ENCODE measurements at regions not wholly inside any gene's neighbourhood (a gene's known extent, or its start where the extent isn't known, plus 50 kb on each side); places are given as distances from the start of the nearest gene placed in this dataset.

- DNase-seq (ENCODE audit: low spot score): no peak
These were observed 58.1 kb downstream of the TUSC7 start for GRCh38 chr3:116767726-116768125.

DNA sequence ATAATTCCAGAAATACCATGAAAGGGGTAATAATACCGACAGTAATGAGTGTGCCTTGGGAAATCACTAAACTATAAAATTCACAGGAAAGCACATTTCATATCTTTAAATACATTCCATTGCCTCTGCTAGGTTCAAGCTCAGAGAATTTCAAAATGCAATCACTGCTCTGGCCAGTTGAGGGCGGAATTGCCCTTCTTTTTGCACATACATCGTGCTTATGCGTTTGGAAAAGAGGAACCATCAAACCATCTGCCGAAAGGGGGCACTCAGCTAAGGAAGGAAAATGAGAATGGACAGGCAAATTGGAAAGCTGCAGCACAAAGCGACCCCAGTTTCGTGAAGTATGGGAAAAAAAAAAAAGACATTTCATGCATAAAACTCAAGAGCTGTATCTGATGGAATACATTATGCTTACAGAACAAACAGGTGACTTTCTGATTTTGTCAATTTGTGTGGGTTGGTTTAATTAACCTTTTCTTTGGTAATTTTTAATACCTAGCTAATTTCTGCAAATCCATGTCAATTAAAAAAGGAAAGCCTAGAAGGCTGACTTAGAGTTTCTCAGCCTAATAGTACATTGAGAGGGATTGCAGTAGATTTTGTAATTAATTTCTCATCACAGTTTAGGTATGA lies 61.4 kb downstream of the TUSC7 start:
- peak; percentile 51 for DNase-seq (ENCODE audit: low spot score)

DNA sequence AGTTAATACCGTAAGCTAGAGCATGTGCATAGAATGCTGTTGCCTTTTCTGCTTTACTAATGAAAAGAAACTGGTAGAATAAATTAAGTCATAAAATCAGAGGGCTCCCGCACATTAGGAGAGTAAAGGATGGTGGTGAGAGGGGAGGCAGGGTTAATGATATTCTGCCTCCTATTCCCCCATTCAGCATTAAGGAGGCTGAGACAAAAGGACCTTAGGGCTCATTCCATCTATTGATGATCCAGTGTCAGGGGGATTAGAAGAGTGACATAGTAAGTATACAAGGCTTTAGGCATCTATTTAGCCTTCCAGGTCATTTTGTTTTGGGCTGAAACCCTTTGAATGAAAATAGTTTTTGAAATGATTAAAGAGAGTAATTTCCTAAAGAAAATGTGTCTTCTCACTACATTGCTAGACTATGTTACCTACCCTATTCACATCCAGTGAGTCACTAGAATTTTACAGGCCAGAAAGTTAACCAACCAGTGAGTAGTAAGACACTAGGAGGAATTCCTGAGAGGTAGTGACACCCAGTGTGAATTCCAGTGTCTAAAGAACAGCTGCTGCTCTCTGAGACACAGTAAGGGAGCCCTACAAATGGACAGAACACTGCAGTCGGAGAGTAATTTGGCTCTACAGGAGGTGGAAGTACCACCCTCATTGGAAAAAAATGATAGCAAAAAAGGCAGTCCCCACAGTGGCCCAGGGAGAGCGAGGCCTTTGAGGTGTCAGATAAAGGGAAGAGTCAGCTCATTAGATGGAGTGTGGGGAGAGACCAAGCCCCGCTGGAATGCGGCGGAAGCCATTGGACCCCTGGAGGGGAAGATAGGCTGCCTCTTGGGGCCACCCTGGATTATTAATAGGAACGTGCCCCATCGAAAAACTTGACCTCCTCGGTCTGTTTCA lies 67.6 kb downstream of the TUSC7 start:
- no peak for DNase-seq (ENCODE audit: low spot score)

- DNase-seq (ENCODE audit: low spot score): no peak
These were observed 75.6 kb downstream of the TUSC7 start for GRCh38 chr3:116785226-116785625.

DNA sequence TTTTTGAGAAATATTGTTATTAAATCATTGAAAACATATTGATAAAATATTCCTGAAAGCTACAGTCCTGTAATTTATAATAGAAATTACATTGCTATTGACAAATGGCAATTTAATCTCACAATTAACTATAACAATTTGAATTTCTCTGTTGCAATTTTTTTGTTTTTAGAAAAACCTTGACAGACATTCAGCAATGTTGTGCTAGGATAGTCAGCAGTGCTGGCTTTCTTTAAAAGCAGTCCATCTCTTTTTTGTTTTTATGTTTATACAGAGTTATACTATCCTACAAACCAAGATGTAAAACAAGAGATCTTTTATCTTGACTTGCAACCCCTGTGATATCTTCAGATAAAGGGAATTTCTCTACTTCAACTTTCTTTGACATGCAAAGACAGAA lies 93.1 kb downstream of the TUSC7 start:
- DNase-seq (ENCODE audit: low spot score): no peak

DNA sequence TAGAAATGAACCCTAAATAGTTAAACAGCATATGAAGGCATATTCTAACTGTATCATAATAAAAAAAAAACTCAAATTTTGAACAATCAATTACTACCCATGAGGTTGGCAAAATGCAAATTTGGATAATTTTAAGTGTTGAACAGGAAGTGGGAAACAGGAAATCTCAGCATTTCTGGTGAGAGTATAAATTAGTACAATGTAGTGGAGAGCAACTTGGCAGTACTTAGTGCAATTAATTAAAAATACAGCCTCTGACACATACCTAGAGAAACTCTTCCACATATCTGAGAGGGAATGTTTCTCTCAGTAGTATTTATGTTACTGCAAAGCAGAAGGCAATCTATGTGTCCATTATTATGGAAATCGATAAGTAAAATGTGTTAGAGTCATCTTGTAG lies 96.8 kb downstream of the TUSC7 start:
- DNase-seq (ENCODE audit: low spot score): no peak

DNA sequence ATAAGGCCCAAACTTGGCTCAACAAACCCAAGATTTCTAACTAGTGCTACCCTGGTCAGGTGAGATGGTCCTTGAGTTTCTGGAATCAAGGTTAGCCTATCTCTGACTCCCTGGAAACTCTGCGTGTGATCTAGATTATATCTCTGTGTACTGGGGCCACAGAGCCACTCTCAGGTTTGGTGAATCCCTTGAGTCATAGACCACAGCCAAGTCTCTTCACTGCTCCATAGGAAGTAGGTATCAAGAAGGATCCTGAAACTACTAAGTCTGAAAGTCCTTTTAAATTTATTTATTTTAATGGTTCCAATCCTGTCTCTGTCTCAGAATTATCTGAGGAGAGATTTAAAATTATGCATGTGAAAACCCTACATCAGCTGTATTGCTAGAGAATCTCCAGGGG lies 99.1 kb downstream of the TUSC7 start:
- DNase-seq (ENCODE audit: low spot score): no peak

- no peak for DNase-seq (ENCODE audit: low spot score)
These were observed 99.6 kb downstream of the TUSC7 start for GRCh38 chr3:116809208-116809607.

DNA sequence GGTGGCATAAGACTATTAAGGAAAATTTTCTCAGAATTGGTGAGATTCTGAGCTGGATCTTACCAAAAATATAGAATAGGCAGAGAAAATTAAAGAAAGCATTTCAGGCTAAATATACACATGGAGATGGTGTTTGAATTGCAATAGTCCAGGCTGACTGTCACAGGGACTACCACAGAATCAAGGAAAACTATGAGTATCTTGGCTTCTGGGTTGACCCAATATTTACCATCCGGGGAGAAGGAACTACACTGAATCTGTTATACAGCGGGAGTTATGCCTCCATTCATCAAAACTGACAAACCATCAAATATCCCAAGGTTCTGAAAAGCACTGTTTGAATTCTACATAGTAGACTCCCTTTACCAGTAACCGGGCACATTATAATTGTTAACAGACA lies 102.2 kb downstream of the TUSC7 start:
- DNase-seq (ENCODE audit: low spot score): no peak

DNA sequence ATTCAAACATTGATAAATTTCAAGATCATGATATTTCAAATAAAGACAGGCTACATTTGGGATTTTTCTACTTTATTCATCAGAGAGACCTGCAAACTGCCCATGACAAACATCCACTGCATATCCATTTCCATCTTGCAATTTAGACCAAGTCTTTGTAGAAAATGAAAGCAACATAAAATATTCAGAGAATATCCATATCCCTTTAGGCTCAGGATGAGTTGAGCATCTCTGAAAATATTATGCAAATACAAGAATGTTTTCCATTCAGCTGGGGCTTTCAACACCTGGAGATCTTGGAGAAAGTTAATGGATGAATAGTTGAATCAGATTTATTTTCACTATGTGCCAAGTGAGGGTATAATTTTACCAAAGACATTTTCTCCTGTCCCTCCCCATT lies 103.4 kb downstream of the TUSC7 start:
- DNase-seq (ENCODE audit: low spot score): no peak

DNA sequence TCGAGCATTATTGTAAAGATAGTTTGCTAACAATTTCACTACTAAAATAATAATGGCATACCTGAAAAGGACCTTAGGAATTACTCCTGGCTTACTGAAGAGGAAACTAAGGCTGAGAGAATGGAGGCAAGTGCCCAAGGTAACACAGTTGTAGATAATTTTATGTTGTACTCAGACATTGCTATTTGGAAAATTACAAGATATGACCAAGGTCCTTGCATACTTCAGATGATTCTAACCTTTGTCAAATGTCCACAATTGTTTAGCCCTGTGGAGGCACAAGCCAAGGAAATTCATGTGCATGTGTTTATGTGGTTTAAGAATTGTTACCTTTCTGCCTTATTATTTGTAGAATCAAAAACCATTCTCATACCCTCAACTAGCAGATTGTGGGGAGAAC lies 105.7 kb downstream of the TUSC7 start:
- DNase-seq (ENCODE audit: low spot score): no peak

DNA sequence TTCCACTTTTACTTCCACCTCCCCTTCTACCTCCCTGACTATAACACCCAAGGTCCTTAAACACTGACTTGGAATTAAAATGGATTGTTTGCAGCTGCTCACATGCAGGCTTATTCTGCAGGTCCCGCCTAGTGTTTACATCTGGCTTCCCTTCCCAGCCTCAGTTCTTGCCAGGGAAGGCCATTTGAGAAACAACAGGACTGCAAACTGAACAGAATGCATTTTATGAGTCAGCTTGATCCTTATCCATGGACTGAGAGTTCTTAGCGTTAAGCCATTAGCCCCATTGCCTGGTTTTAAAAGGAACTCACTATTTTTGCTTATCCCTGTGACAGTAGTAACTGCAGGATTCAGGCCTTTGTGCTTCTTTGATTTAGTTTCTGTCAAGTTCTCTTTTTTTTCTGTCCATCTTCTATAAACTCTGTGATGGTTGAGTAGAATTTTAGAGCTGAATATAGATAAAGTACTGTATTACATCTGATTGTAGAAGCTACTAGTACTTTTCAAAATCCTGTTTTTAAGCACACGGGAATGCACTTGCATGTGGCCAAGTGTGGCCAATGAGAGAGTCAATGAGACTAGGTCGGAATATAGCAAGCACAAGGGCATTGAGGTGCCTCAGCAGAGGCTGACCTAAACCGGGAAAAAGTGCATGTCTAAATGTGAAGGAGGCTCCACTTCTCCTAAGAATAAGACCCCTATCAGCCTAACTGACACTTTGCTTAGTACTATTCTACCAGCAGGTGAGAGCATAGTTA lies 106.4 kb downstream of the TUSC7 start:
- DNase-seq (ENCODE audit: low spot score): peak; percentile 30

- DNase-seq (ENCODE audit: low spot score): no peak
These were observed 111.8 kb downstream of the TUSC7 start for GRCh38 chr3:116821371-116821770.

DNA sequence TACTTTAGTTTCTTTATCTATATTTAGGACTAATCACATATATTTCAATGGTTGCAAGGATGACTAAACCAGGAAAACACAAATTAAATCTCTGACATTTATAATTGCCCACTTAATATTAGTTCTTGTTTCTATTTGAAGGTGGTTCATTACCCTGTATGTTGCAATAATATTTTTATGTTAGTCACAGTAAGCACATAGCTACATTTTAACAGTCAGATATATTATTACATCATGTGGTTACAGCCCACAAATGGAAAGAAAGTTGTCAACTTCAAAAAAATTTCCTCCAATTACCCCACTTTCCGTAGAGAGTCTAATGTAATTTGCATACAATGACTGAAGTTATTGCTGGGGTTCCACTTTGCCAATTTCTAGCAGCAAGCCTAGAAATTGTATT lies 114.6 kb downstream of the TUSC7 start:
- DNase-seq (ENCODE audit: low spot score): no peak

- DNase-seq (ENCODE audit: low spot score): no peak
These were observed 123.6 kb downstream of the TUSC7 start for GRCh38 chr3:116833202-116833601.

GRCh38 chr3:116834816-116835215 lies 125.2 kb downstream of the TUSC7 start:
- DNase-seq (ENCODE audit: low spot score): no peak

- DNase-seq (ENCODE audit: low spot score): no peak
These were observed 126.1 kb downstream of the TUSC7 start for GRCh38 chr3:116835658-116836057.

GRCh38 chr3:116836286-116836685 lies 126.7 kb downstream of the TUSC7 start:
- DNase-seq (ENCODE audit: low spot score): no peak

DNA sequence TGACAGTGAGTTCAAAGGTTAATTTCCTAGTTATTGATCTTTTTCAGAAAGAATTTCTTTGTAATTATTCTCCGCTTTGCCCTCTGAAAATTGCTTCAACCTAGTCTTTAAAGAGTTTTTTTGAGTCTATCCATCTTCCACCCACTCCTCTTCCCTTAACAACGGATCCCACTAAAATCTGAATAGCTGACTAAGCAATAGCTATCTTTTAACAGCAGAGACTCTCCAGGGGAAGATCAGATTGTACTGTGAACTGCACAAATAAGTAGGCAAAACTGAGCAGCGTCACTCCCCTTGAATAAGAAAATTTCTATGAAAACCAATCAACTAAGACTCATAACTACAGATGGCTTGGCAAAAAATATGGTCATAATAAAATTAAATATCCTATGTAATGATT lies 127.9 kb downstream of the TUSC7 start:
- DNase-seq (ENCODE audit: low spot score): no peak

GRCh38 chr3:116841003-116841735 lies 131.6 kb downstream of the TUSC7 start:
- no peak for DNase-seq (ENCODE audit: low spot score)

DNA sequence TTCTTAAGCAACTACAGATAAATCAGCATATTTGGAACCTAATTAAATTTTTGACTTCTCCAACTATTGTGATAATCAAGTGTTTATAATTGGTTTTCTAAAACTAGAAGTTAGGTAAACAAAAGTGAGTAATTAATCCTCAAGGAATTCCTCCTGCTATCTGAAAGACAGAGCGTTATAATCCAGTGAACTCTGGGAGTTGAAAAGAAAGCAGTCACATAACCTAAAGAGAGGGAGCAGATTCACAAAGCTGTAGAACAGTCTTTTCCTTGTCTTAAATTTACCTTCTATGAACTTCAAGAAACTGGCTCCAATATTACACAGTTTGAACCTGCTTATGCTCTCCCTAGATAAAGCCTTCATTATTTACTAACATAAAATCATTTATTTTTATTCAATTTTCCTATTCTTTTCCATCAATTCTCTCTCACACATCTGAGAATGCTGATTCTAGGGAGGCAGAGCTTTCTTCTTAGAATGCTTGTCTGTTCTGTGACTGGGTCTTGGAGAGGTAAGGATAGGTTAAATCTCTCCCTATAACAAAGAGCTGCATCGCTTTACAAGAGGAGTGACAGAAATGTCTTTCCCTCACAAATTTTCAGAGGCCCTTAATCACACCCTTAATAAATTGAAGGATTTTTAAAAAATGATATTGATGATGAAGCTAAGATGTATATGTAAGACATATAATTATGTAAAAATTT lies 132.8 kb downstream of the TUSC7 start:
- DNase-seq (ENCODE audit: low spot score): no peak
